ENCODE measurements at regions not wholly inside any gene's neighbourhood (a gene's known extent, or its start where the extent isn't known, plus 50 kb on each side); places are given as distances from the start of the nearest gene placed in this dataset.
A peak's percentile ranks its signal among the peaks of the same experiment; 100 is the strongest.

DNA sequence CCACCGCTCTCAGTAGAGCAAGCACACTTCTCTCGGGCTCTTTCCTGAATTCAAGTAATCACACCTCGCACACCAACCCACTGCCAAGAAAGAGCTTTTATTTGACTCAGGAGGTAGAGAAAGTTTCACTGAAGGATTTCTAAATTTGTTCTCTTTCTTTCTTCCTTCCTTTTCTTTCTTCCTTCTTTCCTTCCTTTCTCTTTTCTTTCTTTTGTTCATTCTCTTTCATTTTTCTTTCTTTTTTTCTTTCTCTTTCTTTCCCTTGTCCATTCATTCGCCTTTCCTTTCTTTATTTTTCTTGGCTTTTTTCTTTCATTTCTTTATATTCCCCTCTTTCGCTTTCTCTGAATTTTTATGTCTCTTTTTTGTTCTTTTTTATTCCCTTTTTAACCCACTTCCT, 300.1 kb downstream of the ENC1 start:
- no peak for TF ChIP-seq GABPA (IDR thresholded peaks at IDR 0.05; ENCODE audit: borderline replicate concordance, insufficient read depth, low read length)
- TF ChIP-seq, protein P1, sequence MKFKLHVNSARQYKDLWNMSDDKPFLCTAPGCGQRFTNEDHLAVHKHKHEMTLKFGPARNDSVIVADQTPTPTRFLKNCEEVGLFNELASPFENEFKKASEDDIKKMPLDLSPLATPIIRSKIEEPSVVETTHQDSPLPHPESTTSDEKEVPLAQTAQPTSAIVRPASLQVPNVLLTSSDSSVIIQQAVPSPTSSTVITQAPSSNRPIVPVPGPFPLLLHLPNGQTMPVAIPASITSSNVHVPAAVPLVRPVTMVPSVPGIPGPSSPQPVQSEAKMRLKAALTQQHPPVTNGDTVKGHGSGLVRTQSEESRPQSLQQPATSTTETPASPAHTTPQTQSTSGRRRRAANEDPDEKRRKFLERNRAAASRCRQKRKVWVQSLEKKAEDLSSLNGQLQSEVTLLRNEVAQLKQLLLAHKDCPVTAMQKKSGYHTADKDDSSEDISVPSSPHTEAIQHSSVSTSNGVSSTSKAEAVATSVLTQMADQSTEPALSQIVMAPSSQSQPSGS (IDR thresholded peaks at IDR 0.05; ENCODE audit: low read length) = no peak
- TF ChIP-seq PHF8 (conservative IDR thresholded peaks at IDR 0.05; ENCODE audit: low read depth, low read length) = no peak
- TF ChIP-seq SIRT6 (IDR thresholded peaks at IDR 0.05; ENCODE audit: low read length) = no peak
- no peak for TF ChIP-seq EGR1 (IDR thresholded peaks at IDR 0.05; ENCODE audit: borderline replicate concordance, low read depth, low read length)
- TF ChIP-seq JUN (IDR thresholded peaks at IDR 0.05; ENCODE audit: low read depth, low read length) = no peak
- no peak for TF ChIP-seq KDM4A (IDR thresholded peaks at IDR 0.05; ENCODE audit: low read depth, low read length, severe bottlenecking)
- no peak for TF ChIP-seq TCF12 (IDR thresholded peaks at IDR 0.05; ENCODE audit: low read depth, low read length)
- TF ChIP-seq CHD2 (IDR thresholded peaks at IDR 0.05; ENCODE audit: low read length) = no peak
- no peak for TF ChIP-seq MAFK (IDR thresholded peaks at IDR 0.05; ENCODE audit: low read depth, low read length)
- no peak for TF ChIP-seq CHD1 (IDR thresholded peaks at IDR 0.05; ENCODE audit: low read depth, low read length)
- TF ChIP-seq KDM1A (IDR thresholded peaks at IDR 0.05; ENCODE audit: borderline replicate concordance, low read length) = no peak
- TF ChIP-seq POLR2A (IDR thresholded peaks at IDR 0.05; ENCODE audit: control extremely low read depth in 1 of 2, low read depth in 2 of 2, low read length in 2 of 2) = no peak
- Histone ChIP-seq H3K23ac (ENCODE audit: insufficient read length) (no peak overlapping the region), H4K91ac (replicated peaks; ENCODE audit: insufficient read length, low read length) (no peak overlapping the region), H3K27ac (ENCODE audit: low read depth, low read length) (no peak overlapping the region), H3K27me3 (replicated peaks in 1 of 4; ENCODE audit: control insufficient read depth in 3 of 4, extremely low read depth in 1 of 4, insufficient read depth in 3 of 4, low read length in 3 of 4) (no peaks in the 10 kb centered on the region), H2BK12ac (ENCODE audit: low read depth, low read length) (no peak overlapping the region), H3K18ac (ENCODE audit: extremely low read depth, low read length) (no peak overlapping the region), H2BK120ac (replicated peaks; ENCODE audit: low read depth, low read length) (no peak overlapping the region), H3K79me2 (ENCODE audit: control insufficient read depth in 1 of 2, insufficient read depth in 2 of 2, low read length in 2 of 2) (no peaks in the 10 kb centered on the region), H4K20me1 (replicated peaks in 1 of 2; ENCODE audit: control insufficient read depth in 1 of 2, insufficient read depth in 2 of 2, low read length in 2 of 2) (no peaks in the 10 kb centered on the region), H3K4me3 (ENCODE audit: extremely low read depth in 1 of 4, insufficient read depth in 2 of 4, low read depth in 3 of 4, low read length in 4 of 4) (no peak overlapping the region), H4K8ac (ENCODE audit: extremely low read depth, insufficient read depth, low read length) (no peak overlapping the region), H2BK20ac (ENCODE audit: low read length) (no peak overlapping the region), H2BK15ac (ENCODE audit: low read length) (no peak overlapping the region), H3K9me3 (ENCODE audit: insufficient read depth in 2 of 2, low read depth in 1 of 2, low read length in 1 of 2) (no peaks in the 10 kb centered on the region), H2BK5ac (ENCODE audit: low read depth, low read length) (no peak overlapping the region), H3K14ac (ENCODE audit: insufficient read length) (no peak overlapping the region), H3K4ac (replicated peaks; ENCODE audit: insufficient read length, low read depth, low read length) (no peak overlapping the region), H3K4me1 (replicated peaks in 1 of 4; ENCODE audit: control insufficient read depth in 3 of 4, insufficient read depth in 4 of 4, low read length in 3 of 4) (no peaks in the 10 kb centered on the region), H3K23me2 (ENCODE audit: low read depth, low read length) (no peaks in the 10 kb centered on the region), H4K5ac (ENCODE audit: insufficient read length, low read depth, low read length) (no peak overlapping the region), H2AFZ (ENCODE audit: low read length) (peak overlapping the region; percentile 52; the same call in 1 of the 2 replicates), H3K36me3 (ENCODE audit: control insufficient read depth in 2 of 4, insufficient read depth in 4 of 4, low read length in 3 of 4) (no peaks in the 10 kb centered on the region), H3K9ac (replicated peaks in 1 of 4; ENCODE audit: extremely low read depth in 1 of 4, low read depth in 3 of 4, low read length in 3 of 4) (no peak overlapping the region), H3K4me2 (ENCODE audit: insufficient read depth in 1 of 2, low read depth in 2 of 2, low read length in 2 of 2) (no peak overlapping the region), H3K56ac (replicated peaks; ENCODE audit: insufficient read length, low read depth, low read length) (no peak overlapping the region), H3K79me1 (ENCODE audit: low read depth, low read length) (no peaks in the 10 kb centered on the region), H2AK5ac (ENCODE audit: low read depth, low read length) (no peak overlapping the region)
- DNase-seq (ENCODE audit: low read depth in 1 of 2, low spot score in 2 of 2) (no peak), FAIRE-seq (no peak)
- POLR2A ChIA-PET (ENCODE audit: partially characterized antibody) = no interaction called here
- 95 to 100% methylated on average over 1 to 5 of the region's 5 CpGs for WGBS, 2 experiments (ENCODE audit: extremely low coverage in 1 of 2, insufficient coverage in 1 of 2, insufficient read length in 1 of 2, insufficient replicate concordance in 2 of 2, low coverage in 1 of 2, low lambda C conversion rate in 2 of 2, missing lambda C conversion rate in 1 of 2)
- CTCF ChIA-PET (ENCODE audit: partially characterized antibody) = interaction anchor here (0.8 to 1.9 kb wide), 3 partner anchors 10 to 57 kb away, joined by 3 to 4 read pairs (median 3); no protein-coding TSS in a partner anchor
